CD14-positive monocyte (primary cell): ENCODE measurements at regions not wholly inside any gene's neighbourhood (a gene's known extent, or its start where the extent isn't known, plus 50 kb on each side); places are given as distances from the start of the nearest gene placed in this dataset.

Experiments
- DNase-seq, 3 donors: peaks; one replicate each; pipeline ENCODE4 v3.0.0-alpha.2; 2011 to 2022
- H2AFZ ChIP-seq: 2 replicates; pipeline ENCODE4 v1.6.0; 2012; ENCODE audit warnings: mild to moderate bottlenecking, low read depth, low read length, inconsistent platforms; ENCODE audit not compliant: insufficient read depth, poor library complexity, severe bottlenecking
- H3K27ac ChIP-seq, 2 donors: 1 replicate in 1 of 2; 2 replicates in 1 of 2; pipeline ENCODE4 v1.5.1; 2012 to 2013; ENCODE audit warnings: low read length in 2 of 2, control low read depth in 1 of 2, inconsistent platforms in 1 of 2, low read depth in 1 of 2, mild to moderate bottlenecking in 1 of 2
- H3K27me3 ChIP-seq, 2 donors: one replicate each; pipeline versions ENCODE4 v1.6.0 to v1.6.1; 2011 to 2013; ENCODE audit warnings: low read length in 2 of 2; ENCODE audit not compliant: control insufficient read depth in 2 of 2, insufficient read depth in 2 of 2
- H3K36me3 ChIP-seq, 2 donors: replicated peaks in 1 of 2; 1 replicate in 1 of 2; 2 replicates in 1 of 2; pipeline versions ENCODE4 v1.5.1 to v1.6.1; 2012 to 2013; ENCODE audit warnings: low read length in 2 of 2, control low read depth in 1 of 2, inconsistent platforms in 1 of 2, mild to moderate bottlenecking in 1 of 2; ENCODE audit not compliant: insufficient read depth in 2 of 2, control insufficient read depth in 1 of 2
- H3K4me1 ChIP-seq, 2 donors: 1 replicate in 1 of 2; 2 replicates in 1 of 2; pipeline versions ENCODE4 v1.5.1 to v1.6.1; 2012 to 2013; ENCODE audit warnings: low read length in 2 of 2, control low read depth in 1 of 2, inconsistent platforms in 1 of 2, mild to moderate bottlenecking in 1 of 2, moderate library complexity in 1 of 2; ENCODE audit not compliant: insufficient read depth in 2 of 2, control insufficient read depth in 1 of 2
- H3K4me2 ChIP-seq: replicated peaks from 2 replicates; pipeline ENCODE3; 2012; ENCODE audit warnings: low read length, moderate library complexity, mild to moderate bottlenecking; ENCODE audit not compliant: poor library complexity, severe bottlenecking; ENCODE audit errors: extremely low read depth
- H3K4me3 ChIP-seq, 3 experiments: fragments of 200-600 bp in 1 of 3; sonication (generic) in 1 of 3; replicated peaks in 1 of 3; 1 replicate in 2 of 3; 2 replicates in 1 of 3; pipeline ENCODE4 v1.5.1; 2011 to 2013; ENCODE audit warnings: low read length in 3 of 3, mild to moderate bottlenecking in 3 of 3, control low read depth in 2 of 3, low read depth in 2 of 3, inconsistent platforms in 1 of 3, moderate library complexity in 1 of 3
- H3K79me2 ChIP-seq: 2 replicates; pipeline ENCODE4 v1.6.0; 2012; ENCODE audit warnings: mild to moderate bottlenecking, control low read depth, inconsistent platforms, low read length, moderate library complexity; ENCODE audit not compliant: insufficient read depth
- H3K9ac ChIP-seq: 2 replicates; pipeline ENCODE4 v1.6.0; 2017; ENCODE audit warnings: low read length, mild to moderate bottlenecking; ENCODE audit not compliant: insufficient read depth, poor library complexity, severe bottlenecking
- H3K9me3 ChIP-seq, 2 donors: replicated peaks in 1 of 2; 1 replicate in 1 of 2; 2 replicates in 1 of 2; pipeline versions ENCODE4 v1.5.1 to v1.6.1; 2012 to 2013; ENCODE audit warnings: low read length in 2 of 2, control low read depth in 1 of 2; ENCODE audit not compliant: control insufficient read depth in 1 of 2, insufficient read depth in 1 of 2
- H4K20me1 ChIP-seq: 2 replicates; pipeline ENCODE4 v1.6.0; 2012; ENCODE audit warnings: mild to moderate bottlenecking, low read length, control low read depth, moderate library complexity; ENCODE audit not compliant: insufficient read depth
- H3K27ac Mint-ChIP-seq, 7 donors: one replicate each; pipeline ENCODE4 v1.8.0; 2020; ENCODE audit warnings: mild to moderate bottlenecking in 7 of 7, mixed read lengths in 7 of 7, moderate library complexity in 6 of 7, inconsistent platforms in 2 of 7
- H3K27me3 Mint-ChIP-seq, 3 donors: one replicate each; pipeline ENCODE4 v1.8.0; 2021 to 2022; ENCODE audit warnings: low read depth in 3 of 3, mild to moderate bottlenecking in 3 of 3, mixed read lengths in 3 of 3, moderate library complexity in 3 of 3, inconsistent platforms in 1 of 3
- H3K36me3 Mint-ChIP-seq, 2 donors: one replicate each; pipeline ENCODE4 v1.8.0; 2020; ENCODE audit warnings: mixed read lengths in 2 of 2, inconsistent platforms in 1 of 2, mild to moderate bottlenecking in 1 of 2
- H3K4me1 Mint-ChIP-seq: one replicate; pipeline ENCODE4 v1.8.0; 2020; ENCODE audit warnings: mild to moderate bottlenecking, mixed read lengths
- H3K4me3 Mint-ChIP-seq, 2 donors: one replicate each; pipeline ENCODE4 v1.8.0; 2020; ENCODE audit warnings: mild to moderate bottlenecking in 2 of 2, mixed read lengths in 2 of 2, moderate library complexity in 1 of 2
- H3K9me3 Mint-ChIP-seq, 7 donors: one replicate each; pipeline ENCODE4 v1.8.0; 2020 to 2022; ENCODE audit warnings: mixed read lengths in 7 of 7, mild to moderate bottlenecking in 6 of 7, moderate library complexity in 6 of 7, inconsistent platforms in 2 of 7
- CTCF ChIP-seq: fragments of 200-600 bp; IDR thresholded peaks from one replicate; pipeline ENCODE4 v1.8.0; 2022; ENCODE audit warnings: antibody characterized with exemption, mild to moderate bottlenecking
- WGBS: methylation state at CpG from one replicate; pipeline ENCODE4 v1.1.5; 2013; ENCODE audit warnings: missing lambda C conversion rate; ENCODE audit not compliant: insufficient coverage; 5-methylcytosine and 5-hydroxymethylcytosine counted together
- intact Hi-C, 2 donors: fragments of 100-400 bp; cut with micrococcal nuclease; formaldehyde crosslinking; loops; one replicate each; pipeline versions ENCODE4 v1.15.0 to v1.15.1; 2023

GRCh38 chr12:23185346-23185745, 560.4 kb downstream of the ETNK1 start:
- H3K4me2 ChIP-seq: no peak overlapping the region
- no CpG with 5 or more reads among the region's 3 CpGs for WGBS
- no peaks in the 10 kb centered on the region for H3K27me3 ChIP-seq
- no peaks in the 10 kb centered on the region for H3K36me3 ChIP-seq
- no peaks in the 10 kb centered on the region for H3K79me2 ChIP-seq
- no peak overlapping the region for H3K27ac ChIP-seq
- H2AFZ ChIP-seq: no peak overlapping the region
- no peaks in the 10 kb centered on the region for H3K9me3 ChIP-seq
- H3K4me3 Mint-ChIP-seq: no peak overlapping the region
- TF ChIP-seq CTCF: no peak
- no peaks in the 10 kb centered on the region for H3K4me1 ChIP-seq
- no peak overlapping the region for H3K9ac ChIP-seq
- H3K36me3 Mint-ChIP-seq: no peaks in the 10 kb centered on the region
- peaks cover 0 to 8% (median 3%) of the 10 kb centered on the region in 7 donors for H3K9me3 Mint-ChIP-seq
- intact Hi-C loops: no loop called here
- H3K4me1 Mint-ChIP-seq: no peaks in the 10 kb centered on the region
- no peak for DNase-seq
- peaks cover 0 to 3% (median 2%) of the 10 kb centered on the region in 3 donors for H3K27me3 Mint-ChIP-seq
- no peak overlapping the region for H3K4me3 ChIP-seq
- H4K20me1 ChIP-seq: no peaks in the 10 kb centered on the region
- H3K27ac Mint-ChIP-seq: no peak overlapping the region

- DNase-seq: no peak
- Mint-ChIP-seq H3K4me3 (no peak overlapping the region), H3K9me3 (peaks cover 0 to 8% (median 2%) of the 10 kb centered on the region in 7 donors), H3K27me3 (peaks cover 0 to 3% (median 2%) of the 10 kb centered on the region in 3 donors), H3K4me1 (no peaks in the 10 kb centered on the region), H3K27ac (no peak overlapping the region), H3K36me3 (no peaks in the 10 kb centered on the region)
- Histone ChIP-seq H3K9me3 (no peaks in the 10 kb centered on the region), H3K4me2 (no peak overlapping the region), H3K27ac (no peak overlapping the region), H4K20me1 (no peaks in the 10 kb centered on the region), H3K36me3 (no peaks in the 10 kb centered on the region), H3K27me3 (no peaks in the 10 kb centered on the region), H3K9ac (no peak overlapping the region), H3K79me2 (no peaks in the 10 kb centered on the region), H3K4me3 (no peak overlapping the region), H2AFZ (no peak overlapping the region), H3K4me1 (no peaks in the 10 kb centered on the region)
- intact Hi-C loops: no loop called here
- TF ChIP-seq CTCF: no peak
These were observed 562.0 kb downstream of the ETNK1 start for GRCh38 chr12:23186950-23187349.
